Adipocyte (in vitro differentiated cells): ENCODE measurements at regions not wholly inside any gene's neighbourhood (a gene's known extent, or its start where the extent isn't known, plus 50 kb on each side); places are given as distances from the start of the nearest gene placed in this dataset.

Experiments used
- DNase-seq: peaks from one replicate; pipeline ENCODE4 v3.0.0-alpha.2; 2015; ENCODE audit warnings: low read depth
- H3K27me3 ChIP-seq: replicated peaks from 2 replicates; pipeline ENCODE4 v1.7.0; 2013; ENCODE audit warnings: mild to moderate bottlenecking, low read length, moderate library complexity; ENCODE audit not compliant: control insufficient read depth, insufficient read depth
- H3K36me3 ChIP-seq: 2 replicates; pipeline ENCODE4 v1.7.0; 2013; ENCODE audit warnings: low read length, mild to moderate bottlenecking, moderate library complexity; ENCODE audit not compliant: control insufficient read depth, insufficient read depth, severe bottlenecking
- H3K4me1 ChIP-seq: 2 replicates; pipeline ENCODE4 v1.7.0; 2013; ENCODE audit warnings: mild to moderate bottlenecking, low read length, moderate library complexity; ENCODE audit not compliant: control insufficient read depth, insufficient read depth
- H3K4me3 ChIP-seq: 2 replicates; pipeline ENCODE4 v1.7.0; 2013; ENCODE audit warnings: mild to moderate bottlenecking, low read length, moderate library complexity
- H3K9ac ChIP-seq: 2 replicates; pipeline ENCODE4 v1.7.0; 2013; ENCODE audit warnings: mild to moderate bottlenecking, low read length, moderate library complexity
- H3K9me3 ChIP-seq: 2 replicates; pipeline ENCODE4 v1.7.0; 2013; ENCODE audit warnings: mild to moderate bottlenecking, low read length, moderate library complexity; ENCODE audit not compliant: control insufficient read depth

DNA sequence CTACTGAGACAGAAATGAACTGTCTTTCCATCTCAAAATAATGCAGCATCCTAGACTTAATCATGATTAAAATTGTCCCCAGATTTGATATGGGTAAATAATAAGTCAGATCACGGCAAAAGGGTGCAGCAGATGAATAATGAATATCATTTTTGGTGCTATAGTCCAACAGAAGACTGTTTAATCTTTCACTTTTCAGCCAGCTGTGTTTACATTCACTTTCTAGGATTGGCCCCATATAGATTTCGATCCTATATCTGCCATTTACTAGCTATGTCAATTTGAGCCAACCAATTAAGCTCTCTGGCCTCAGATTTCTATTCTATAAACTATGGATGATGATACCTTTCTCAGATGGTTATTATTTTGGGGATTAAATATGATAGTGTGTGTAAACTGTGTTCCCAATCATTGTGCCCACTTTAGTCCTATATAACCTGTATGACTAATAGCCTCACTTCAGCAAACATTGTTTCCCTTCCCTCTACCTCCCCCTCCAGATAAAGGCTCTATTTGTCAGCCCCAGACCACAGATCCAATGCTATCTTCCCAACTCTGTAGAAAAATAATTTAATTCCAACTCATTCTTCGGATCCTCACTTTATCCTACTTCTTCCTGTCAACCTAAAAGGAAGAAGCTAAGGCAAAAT is 53.6 kb upstream of the NT5E start:
- H3K9me3 ChIP-seq = no peaks in the 10 kb centered on the region
- no peak overlapping the region for H3K9ac ChIP-seq
- H3K4me3 ChIP-seq = no peak overlapping the region
- peaks cover 11% of the 10 kb centered on the region for H3K4me1 ChIP-seq
- H3K27me3 ChIP-seq = no peaks in the 10 kb centered on the region
- DNase-seq = no peak
- H3K36me3 ChIP-seq = no peaks in the 10 kb centered on the region

DNA sequence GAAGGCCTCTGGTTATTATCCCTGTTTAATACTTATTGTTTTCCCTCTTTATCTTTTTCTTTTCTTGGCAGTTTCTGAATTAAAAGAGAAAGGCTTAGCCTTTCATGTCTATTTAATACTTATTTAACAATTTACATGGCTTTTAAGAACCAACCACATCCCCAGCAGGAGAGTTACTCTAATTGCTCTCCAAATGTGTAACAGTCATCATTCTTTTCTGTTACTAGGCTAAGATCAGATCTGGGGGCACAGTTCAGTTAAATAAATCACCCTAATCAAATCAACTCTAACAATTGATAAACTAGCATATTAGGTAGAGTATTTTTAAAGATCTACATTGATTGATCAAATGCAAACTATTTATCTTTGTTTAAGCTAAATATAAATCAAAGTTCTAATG is 54.1 kb upstream of the NT5E start:
- Histone ChIP-seq H3K36me3 (no peaks in the 10 kb centered on the region), H3K4me1 (peaks cover 14% of the 10 kb centered on the region), H3K9ac (no peak overlapping the region), H3K4me3 (no peak overlapping the region), H3K9me3 (no peaks in the 10 kb centered on the region), H3K27me3 (no peaks in the 10 kb centered on the region)
- DNase-seq = no peak

DNA sequence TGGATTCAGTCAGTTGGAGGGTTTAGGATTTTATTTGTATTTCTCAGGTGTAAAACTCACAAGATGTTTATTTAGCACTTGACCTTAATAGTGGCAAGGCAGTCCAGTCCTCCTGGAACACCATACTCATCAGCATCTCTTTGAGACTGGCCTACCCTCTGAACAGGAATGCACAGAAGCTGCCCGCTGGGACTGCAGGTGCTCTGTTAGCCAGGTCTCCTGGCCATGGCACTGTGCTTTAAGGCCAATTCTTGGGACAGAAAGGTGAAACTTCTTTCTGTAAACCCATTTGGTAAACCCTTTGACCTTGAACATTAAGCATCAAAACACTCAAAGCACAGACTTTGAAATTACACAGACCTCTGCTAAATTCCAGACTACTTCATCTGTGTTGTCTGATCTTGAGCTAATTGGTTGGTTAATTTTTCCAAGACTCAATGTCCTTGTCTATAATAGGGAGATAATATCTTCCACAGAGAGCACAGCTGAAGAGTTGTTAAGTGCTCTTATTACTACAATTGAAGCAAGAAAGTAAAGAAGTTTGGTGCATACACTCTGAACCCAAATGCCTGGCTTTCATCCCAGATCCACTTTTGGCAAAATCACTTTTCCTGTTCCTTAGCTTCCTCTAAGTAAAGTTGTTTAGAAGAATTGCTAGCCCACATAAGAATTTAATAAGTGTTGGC is 54.9 kb upstream of the NT5E start:
- DNase-seq = no peak
- Histone ChIP-seq H3K36me3 (no peaks in the 10 kb centered on the region), H3K9me3 (no peaks in the 10 kb centered on the region), H3K4me3 (no peak overlapping the region), H3K9ac (no peak overlapping the region), H3K27me3 (no peaks in the 10 kb centered on the region), H3K4me1 (peaks cover 20% of the 10 kb centered on the region)

DNA sequence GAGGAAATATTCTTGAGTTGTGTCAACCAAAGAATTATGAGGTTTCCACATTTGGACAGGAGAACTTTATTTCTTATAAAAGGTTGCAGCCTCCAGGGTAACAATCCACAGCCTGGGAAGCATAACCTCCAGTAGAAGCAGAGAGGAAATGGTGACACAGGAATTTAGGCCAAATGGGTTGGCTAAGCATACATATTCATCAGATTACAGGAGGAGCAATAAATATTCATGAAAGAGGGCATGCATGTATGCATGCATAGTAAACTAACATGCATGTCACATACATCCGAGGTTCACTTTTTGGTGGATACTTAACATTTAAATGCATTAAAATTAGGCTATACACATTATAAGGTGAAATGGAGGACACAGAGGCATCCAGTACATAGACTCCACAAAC is 55.7 kb upstream of the NT5E start:
- H3K36me3 ChIP-seq = no peaks in the 10 kb centered on the region
- H3K9me3 ChIP-seq = no peaks in the 10 kb centered on the region
- DNase-seq = no peak
- H3K9ac ChIP-seq = no peak overlapping the region
- peaks cover 20% of the 10 kb centered on the region for H3K4me1 ChIP-seq
- no peaks in the 10 kb centered on the region for H3K27me3 ChIP-seq
- H3K4me3 ChIP-seq = no peak overlapping the region

DNA sequence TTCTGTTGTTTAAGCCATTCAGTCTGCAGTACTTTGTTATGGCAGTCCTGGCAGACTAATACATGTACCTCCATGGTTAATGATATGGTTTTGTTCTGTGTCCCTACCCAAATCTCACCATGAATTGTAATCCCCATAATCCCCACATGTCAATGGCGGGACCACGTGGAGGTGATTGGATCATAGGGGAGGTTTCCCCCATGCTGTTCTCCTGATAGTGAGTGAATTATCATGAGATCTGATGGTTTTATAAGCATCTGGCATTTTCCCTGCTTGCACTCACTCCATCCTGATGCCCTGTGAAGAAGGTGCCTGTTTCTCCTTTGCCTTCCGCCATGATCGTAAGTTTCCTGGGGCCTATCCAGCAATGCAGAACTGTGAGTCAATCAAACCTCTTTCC is 57.5 kb upstream of the NT5E start:
- no peak for DNase-seq
- Histone ChIP-seq H3K4me1 (peaks cover 20% of the 10 kb centered on the region), H3K27me3 (no peaks in the 10 kb centered on the region), H3K9me3 (no peaks in the 10 kb centered on the region), H3K4me3 (no peak overlapping the region), H3K36me3 (no peaks in the 10 kb centered on the region), H3K9ac (no peak overlapping the region)

DNA sequence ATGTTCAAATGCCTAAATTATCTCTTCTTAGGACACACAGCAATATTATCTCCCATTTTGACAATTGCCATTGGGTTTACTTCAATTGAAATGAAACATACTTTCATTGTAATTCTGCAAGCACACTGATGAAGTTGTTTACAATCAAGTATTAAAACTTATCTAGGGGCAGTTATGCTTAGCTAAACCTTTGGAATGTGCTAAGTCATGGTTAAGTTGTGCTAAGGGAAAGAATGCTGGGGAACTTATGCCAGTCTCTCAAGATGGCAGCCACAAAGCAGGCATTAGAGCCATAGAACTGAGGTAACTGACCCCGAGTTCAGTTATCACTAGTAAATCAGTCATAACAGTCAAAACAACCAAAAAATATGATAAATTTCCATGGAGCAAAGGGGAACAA is 59.1 kb upstream of the NT5E start:
- peak overlapping the region; percentile 9 for H3K4me3 ChIP-seq
- H3K4me1 ChIP-seq = peaks cover 19% of the 10 kb centered on the region
- DNase-seq = peak; percentile 38

DNA sequence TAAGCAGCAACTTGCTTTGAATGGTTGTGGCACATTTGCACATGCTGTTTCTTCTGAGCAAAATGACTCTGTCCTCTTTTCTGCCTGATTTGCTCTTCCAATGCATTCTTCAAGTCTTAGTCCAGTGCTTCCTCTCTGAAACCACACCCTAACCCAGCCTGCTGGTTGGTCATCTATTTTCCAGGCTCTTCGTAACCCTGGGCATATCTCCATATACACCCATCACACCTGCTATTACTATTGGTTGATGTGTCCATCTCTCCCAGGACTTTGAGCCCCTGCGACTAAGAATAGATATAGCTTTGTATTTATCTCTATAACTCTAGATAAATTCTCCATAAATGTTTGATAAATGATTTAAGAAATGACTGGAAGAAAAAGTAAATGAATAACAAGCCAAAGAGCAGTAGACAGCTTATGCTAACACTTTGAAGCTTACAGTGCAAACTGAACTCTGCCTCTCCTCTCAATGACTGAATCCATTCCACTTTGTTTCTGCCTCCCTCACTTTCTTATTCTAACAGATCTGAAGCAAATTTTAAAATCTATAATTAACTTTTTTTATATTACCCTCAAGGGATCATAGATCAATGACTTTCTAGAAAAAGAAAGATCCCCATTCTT is 59.7 kb upstream of the NT5E start:
- no peak for DNase-seq
- Histone ChIP-seq H3K36me3 (no peaks in the 10 kb centered on the region), H3K9ac (no peak overlapping the region), H3K4me1 (peaks cover 13% of the 10 kb centered on the region), H3K4me3 (peak overlapping the region; percentile 9), H3K27me3 (no peaks in the 10 kb centered on the region), H3K9me3 (no peaks in the 10 kb centered on the region)

More for the DNA sequence above, 59.1 kb upstream of the NT5E start:
- Histone ChIP-seq H3K9ac (no peak overlapping the region), H3K9me3 (no peaks in the 10 kb centered on the region), H3K27me3 (no peaks in the 10 kb centered on the region), H3K36me3 (no peaks in the 10 kb centered on the region)

DNA sequence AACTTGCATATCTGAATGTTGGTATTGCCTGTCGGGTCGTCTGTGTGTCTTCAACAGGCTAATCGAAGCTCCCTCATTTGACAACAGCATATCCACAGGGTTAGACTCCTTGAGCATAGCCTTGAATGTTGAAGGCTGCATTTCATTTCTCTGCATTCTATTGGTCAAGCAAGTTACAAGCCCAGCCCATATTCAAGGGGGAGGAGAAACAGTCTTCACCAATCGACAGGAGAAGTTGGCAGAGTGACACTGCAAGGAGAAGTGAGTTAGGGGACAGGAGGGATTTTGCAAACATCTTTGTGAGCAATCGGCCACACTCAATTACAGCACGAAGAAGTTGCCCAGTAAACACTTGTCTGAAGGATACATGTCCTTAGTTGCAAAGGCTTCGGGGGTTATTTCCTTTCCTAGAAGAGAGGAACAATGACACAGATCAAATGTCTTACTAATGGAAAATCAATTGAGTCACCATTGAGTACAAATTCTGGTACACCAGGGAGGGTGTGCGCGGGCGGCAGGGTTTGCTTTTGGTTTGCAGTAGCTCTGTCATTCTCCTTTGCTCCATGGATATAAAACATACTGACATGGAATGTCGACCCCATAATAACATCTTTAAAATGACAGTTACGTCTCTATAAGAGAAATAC is 60.6 kb upstream of the NT5E start:
- Histone ChIP-seq H3K9ac (no peak overlapping the region), H3K27me3 (no peaks in the 10 kb centered on the region), H3K36me3 (no peaks in the 10 kb centered on the region), H3K4me1 (peaks cover 8% of the 10 kb centered on the region), H3K4me3 (no peak overlapping the region), H3K9me3 (no peaks in the 10 kb centered on the region)
- DNase-seq = no peak

DNA sequence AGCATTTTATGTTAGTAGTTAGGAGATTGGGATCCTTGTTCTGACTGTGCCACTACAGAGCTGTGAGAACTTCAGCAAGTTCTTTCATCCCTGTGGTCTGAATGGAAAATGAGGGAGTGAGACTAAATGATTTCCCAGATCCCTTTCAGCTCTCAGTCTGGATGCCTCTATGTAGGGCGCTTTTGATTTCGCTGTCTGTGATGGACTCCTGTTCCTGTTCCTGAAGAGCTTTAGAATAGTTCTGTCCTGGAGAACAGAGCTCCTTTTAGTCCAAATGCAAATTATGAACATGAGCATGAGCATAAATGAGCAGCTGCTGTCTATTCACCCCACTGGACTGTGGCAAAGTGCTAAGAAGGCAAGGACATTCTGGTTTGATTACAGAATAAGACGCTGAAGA is 61.4 kb upstream of the NT5E start:
- Histone ChIP-seq H3K4me3 (no peak overlapping the region), H3K9ac (no peak overlapping the region), H3K4me1 (peaks cover 8% of the 10 kb centered on the region), H3K9me3 (no peaks in the 10 kb centered on the region), H3K36me3 (no peaks in the 10 kb centered on the region), H3K27me3 (no peaks in the 10 kb centered on the region)
- DNase-seq = no peak

DNA sequence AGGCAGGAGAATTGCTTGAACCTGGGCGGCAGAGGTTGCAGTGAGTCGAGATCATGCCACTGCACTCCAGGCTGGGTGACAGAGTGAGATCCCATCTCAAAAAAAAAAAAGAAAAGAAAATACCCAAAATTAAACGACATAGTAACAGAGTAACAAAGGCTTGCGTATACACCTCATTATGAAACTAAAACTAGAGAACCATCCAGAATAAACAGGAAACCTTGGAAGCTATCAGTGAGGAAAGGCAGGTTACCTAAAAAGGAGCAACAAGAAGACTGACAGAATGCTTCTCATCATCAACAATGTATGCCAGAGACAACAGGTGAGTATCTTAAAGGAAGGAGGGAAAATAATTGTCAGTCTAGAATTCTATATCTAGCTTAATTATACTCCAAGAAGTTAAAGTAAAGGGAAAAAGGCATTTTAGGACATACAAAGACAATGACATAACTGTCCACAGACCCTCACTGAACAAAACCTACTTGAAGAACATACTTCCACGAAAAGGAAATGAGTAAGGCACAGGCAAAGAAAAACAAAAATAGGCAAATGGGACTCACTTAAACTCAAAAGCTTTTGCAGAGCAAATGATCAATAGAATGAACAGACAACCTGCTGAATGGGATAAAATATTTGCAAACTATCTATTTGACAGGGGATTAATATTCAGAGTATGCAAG is 64.1 kb upstream of the NT5E start:
- DNase-seq = no peak
- H3K27me3 ChIP-seq = no peaks in the 10 kb centered on the region

DNA sequence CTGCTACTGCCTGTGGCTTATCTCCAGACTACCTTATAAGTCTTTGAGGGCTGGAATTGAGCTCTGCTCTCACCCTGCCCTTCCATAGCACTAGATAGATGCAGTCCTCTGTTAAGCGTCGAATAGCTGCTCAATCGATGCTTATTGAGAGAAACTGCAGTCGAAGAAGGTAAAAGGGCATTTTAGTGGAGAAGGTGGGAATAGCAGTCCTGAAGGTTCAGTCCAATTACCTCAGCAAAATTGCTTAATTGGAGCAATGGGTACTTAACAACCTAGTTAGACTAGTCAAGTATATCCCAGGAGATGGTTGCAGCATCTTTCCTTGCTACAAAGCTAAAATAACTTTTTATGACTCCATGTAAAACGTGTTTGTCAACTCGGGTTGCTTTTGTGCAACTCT is 66.8 kb upstream of the NT5E start:
- no peak overlapping the region for H3K9ac ChIP-seq
- H3K9me3 ChIP-seq = no peaks in the 10 kb centered on the region
- no peak overlapping the region for H3K4me3 ChIP-seq
- DNase-seq = no peak
- no peaks in the 10 kb centered on the region for H3K4me1 ChIP-seq
- no peaks in the 10 kb centered on the region for H3K27me3 ChIP-seq
- H3K36me3 ChIP-seq = no peaks in the 10 kb centered on the region

More for the DNA sequence above, 64.1 kb upstream of the NT5E start:
- H3K4me1 ChIP-seq = peaks cover 6% of the 10 kb centered on the region
- no peaks in the 10 kb centered on the region for H3K9me3 ChIP-seq
- no peaks in the 10 kb centered on the region for H3K36me3 ChIP-seq
- H3K9ac ChIP-seq = no peak overlapping the region
- H3K4me3 ChIP-seq = no peak overlapping the region
